ENCODE measurements at regions not wholly inside any gene's neighbourhood (a gene's known extent, or its start where the extent isn't known, plus 50 kb on each side); places are given as distances from the start of the nearest gene placed in this dataset.
"Not testable (repeated sequence)": the region's sequence is repeated elsewhere in the genome, so short reads cannot be mapped to it uniquely, and the experiment has no call there.

- Histone ChIP-seq H3K4me3 (no peak overlapping the region), H3K4me1 (peaks cover 0 to 30% (median 18%) of the 10 kb centered on the region in 4 donors), H3K27me3 (no peaks in the 10 kb centered on the region), H3K36me3 (no peaks in the 10 kb centered on the region), H3K9me3 (no peaks in the 10 kb centered on the region), H3K27ac (no peak overlapping the region)
- intact Hi-C loops (cut with DNase I) = no loop called here
- TF ChIP-seq POLR2AphosphoS5 (IDR thresholded peaks at IDR 0.05) (no peak), EP300 (IDR thresholded peaks at IDR 0.05) (no peak), POLR2A (IDR thresholded peaks at IDR 0.05) (no peak), CTCF (IDR thresholded peaks at IDR 0.05) (no peak)
- no peak for DNase-seq
Measured at GRCh38 chr3:178100908-178101307, 435.3 kb upstream of the KCNMB2 start.

GRCh38 chr3:178103140-178103539 lies 433.1 kb upstream of the KCNMB2 start:
- Histone ChIP-seq H3K27ac (peak overlapping the region in 3 of 4 donors; percentile 20 to 62 (median 62)), H3K27me3 (no peaks in the 10 kb centered on the region), H3K4me3 (no peak overlapping the region), H3K36me3 (no peaks in the 10 kb centered on the region), H3K9me3 (no peaks in the 10 kb centered on the region), H3K4me1 (peaks cover 0 to 30% (median 15%) of the 10 kb centered on the region in 4 donors)
- TF ChIP-seq CTCF (IDR thresholded peaks at IDR 0.05) (no peak), POLR2AphosphoS5 (IDR thresholded peaks at IDR 0.05) (peak; percentile 79 to 97 (median 92)), POLR2A (IDR thresholded peaks at IDR 0.05) (no peak), EP300 (IDR thresholded peaks at IDR 0.05) (peak in 2 of 4 donors; percentile 19 to 84)
- WGBS, 2 donors = 75 to 86% methylated on average over 2 of the region's 2 CpGs
- peak; percentile 87 for DNase-seq
- intact Hi-C loops (cut with DNase I) = no loop called here

- 89 to 91% methylated on average over 2 of the region's 2 CpGs for WGBS, 2 donors
- H3K4me1 ChIP-seq = peaks cover 0 to 23% (median 6%) of the 10 kb centered on the region in 4 donors
- no peak for TF ChIP-seq POLR2A (IDR thresholded peaks at IDR 0.05)
- TF ChIP-seq POLR2AphosphoS5 (IDR thresholded peaks at IDR 0.05) = no peak
- no peak for TF ChIP-seq EP300 (IDR thresholded peaks at IDR 0.05)
- no peak for TF ChIP-seq CTCF (IDR thresholded peaks at IDR 0.05)
- intact Hi-C loops (cut with DNase I) = no loop called here
- no peak for DNase-seq
- H3K9me3 ChIP-seq = no peaks in the 10 kb centered on the region
- no peak overlapping the region for H3K27ac ChIP-seq
- H3K4me3 ChIP-seq = no peak overlapping the region
- H3K36me3 ChIP-seq = no peaks in the 10 kb centered on the region
- no peaks in the 10 kb centered on the region for H3K27me3 ChIP-seq
Measured at GRCh38 chr3:178107804-178108203, 428.4 kb upstream of the KCNMB2 start.

DNA sequence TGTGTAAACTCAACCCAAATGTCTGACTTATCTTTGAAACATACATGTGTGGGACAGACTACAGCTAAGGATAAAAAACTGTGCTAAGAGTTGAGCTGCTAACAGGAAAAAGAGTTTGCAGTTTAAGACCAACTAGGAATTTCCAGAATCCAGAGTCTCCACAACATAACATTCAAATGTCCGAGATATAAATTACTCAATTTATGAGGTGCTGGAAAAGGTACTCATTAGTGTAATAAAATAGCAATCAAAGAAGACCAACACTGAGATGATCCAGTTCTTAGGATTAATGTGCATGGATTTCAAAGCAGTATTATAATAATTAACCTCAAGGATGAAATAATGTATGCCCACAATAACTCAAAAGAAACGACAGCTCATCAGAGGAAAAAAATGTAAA lies 426.5 kb upstream of the KCNMB2 start:
- no peak for DNase-seq
- intact Hi-C loops (cut with DNase I) = no loop called here
- Histone ChIP-seq H3K4me1 (peaks cover 0 to 9% (median 0%) of the 10 kb centered on the region in 4 donors), H3K4me3 (no peak overlapping the region), H3K36me3 (no peaks in the 10 kb centered on the region), H3K27me3 (no peaks in the 10 kb centered on the region), H3K9me3 (no peaks in the 10 kb centered on the region), H3K27ac (no peak overlapping the region)
- 78 to 84% methylated on average over 2 of the region's 2 CpGs for WGBS, 2 donors
- TF ChIP-seq CTCF (IDR thresholded peaks at IDR 0.05) = no peak
- no peak for TF ChIP-seq EP300 (IDR thresholded peaks at IDR 0.05)
- no peak for TF ChIP-seq POLR2AphosphoS5 (IDR thresholded peaks at IDR 0.05)
- no peak for TF ChIP-seq POLR2A (IDR thresholded peaks at IDR 0.05)

GRCh38 chr3:178112134-178112533 lies 424.1 kb upstream of the KCNMB2 start:
- DNase-seq = no peak
- Histone ChIP-seq H3K27ac (no peak overlapping the region), H3K4me3 (no peak overlapping the region), H3K9me3 (no peaks in the 10 kb centered on the region), H3K36me3 (no peaks in the 10 kb centered on the region), H3K4me1 (peaks cover 0 to 22% (median 2%) of the 10 kb centered on the region in 4 donors), H3K27me3 (no peaks in the 10 kb centered on the region)
- 96 to 97% methylated on average over 6 of the region's 6 CpGs for WGBS, 2 donors
- intact Hi-C loops (cut with DNase I) = no loop called here
- TF ChIP-seq CTCF (IDR thresholded peaks at IDR 0.05) (no peak), POLR2A (IDR thresholded peaks at IDR 0.05) (no peak), POLR2AphosphoS5 (IDR thresholded peaks at IDR 0.05) (no peak), EP300 (IDR thresholded peaks at IDR 0.05) (no peak)

- 95 to 98% methylated on average over 1 of the region's 1 CpG for WGBS, 2 donors
- DNase-seq; H3K9me3 ChIP-seq; H3K36me3 ChIP-seq; H3K4me3 ChIP-seq; intact Hi-C loops (cut with DNase I); H3K27me3 ChIP-seq; H3K27ac ChIP-seq: not testable (repeated sequence)
- peaks cover 0 to 22% (median 2%) of the 10 kb centered on the region in 4 donors for H3K4me1 ChIP-seq
Measured at GRCh38 chr3:178112552-178112951, 423.7 kb upstream of the KCNMB2 start.
